ENCODE measurements at regions not wholly inside any gene's neighbourhood (a gene's known extent, or its start where the extent isn't known, plus 50 kb on each side); places are given as distances from the start of the nearest gene placed in this dataset.

GRCh38 chr4:175983636-175984035, 82.0 kb upstream of the WDR17 start:
- TF ChIP-seq CTCF (IDR thresholded peaks at IDR 0.05; ENCODE audit: low read depth, low read length, missing control alignments), result no peak
- no peak for DNase-seq (ENCODE audit: low read depth)
- no peak overlapping the region for H3K4me3 ChIP-seq (ENCODE audit: low read depth, low read length)

- no peak overlapping the region for H3K4me3 ChIP-seq (ENCODE audit: low read depth, low read length)
- TF ChIP-seq CTCF (IDR thresholded peaks at IDR 0.05; ENCODE audit: low read depth, low read length, missing control alignments), result no peak
- DNase-seq (ENCODE audit: low read depth), result no peak
Measured at GRCh38 chr4:175986668-175987067, 79.0 kb upstream of the WDR17 start.

- no peak for TF ChIP-seq CTCF (IDR thresholded peaks at IDR 0.05; ENCODE audit: low read depth, low read length, missing control alignments)
- no peak overlapping the region for H3K4me3 ChIP-seq (ENCODE audit: low read depth, low read length)
- DNase-seq (ENCODE audit: low read depth), result no peak
Measured at GRCh38 chr4:175988511-175988910, 77.1 kb upstream of the WDR17 start.

GRCh38 chr4:175996206-175996605, 69.4 kb upstream of the WDR17 start:
- no peak overlapping the region for H3K4me3 ChIP-seq (ENCODE audit: low read depth, low read length)
- DNase-seq (ENCODE audit: low read depth), result no peak
- TF ChIP-seq CTCF (IDR thresholded peaks at IDR 0.05; ENCODE audit: low read depth, low read length, missing control alignments), result no peak

GRCh38 chr4:175997291-175997690, 68.3 kb upstream of the WDR17 start:
- no peak overlapping the region for H3K4me3 ChIP-seq (ENCODE audit: low read depth, low read length)
- TF ChIP-seq CTCF (IDR thresholded peaks at IDR 0.05; ENCODE audit: low read depth, low read length, missing control alignments), result no peak
- no peak for DNase-seq (ENCODE audit: low read depth)

- DNase-seq (ENCODE audit: low read depth), result no peak
- TF ChIP-seq CTCF (IDR thresholded peaks at IDR 0.05; ENCODE audit: low read depth, low read length, missing control alignments), result no peak
- H3K4me3 ChIP-seq (ENCODE audit: low read depth, low read length), result no peak overlapping the region
Measured at GRCh38 chr4:175998782-175999181, 66.9 kb upstream of the WDR17 start.

GRCh38 chr4:175999944-176000343, 65.7 kb upstream of the WDR17 start:
- DNase-seq (ENCODE audit: low read depth), result no peak
- no peak for TF ChIP-seq CTCF (IDR thresholded peaks at IDR 0.05; ENCODE audit: low read depth, low read length, missing control alignments)

More at GRCh38 chr4:175999944-176000343, 65.7 kb upstream of the WDR17 start:
- no peak overlapping the region for H3K4me3 ChIP-seq (ENCODE audit: low read depth, low read length)

Data from GM12864 (cell line).